ENCODE measurements at regions not wholly inside any gene's neighbourhood (a gene's known extent, or its start where the extent isn't known, plus 50 kb on each side); places are given as distances from the start of the nearest gene placed in this dataset.

DNA sequence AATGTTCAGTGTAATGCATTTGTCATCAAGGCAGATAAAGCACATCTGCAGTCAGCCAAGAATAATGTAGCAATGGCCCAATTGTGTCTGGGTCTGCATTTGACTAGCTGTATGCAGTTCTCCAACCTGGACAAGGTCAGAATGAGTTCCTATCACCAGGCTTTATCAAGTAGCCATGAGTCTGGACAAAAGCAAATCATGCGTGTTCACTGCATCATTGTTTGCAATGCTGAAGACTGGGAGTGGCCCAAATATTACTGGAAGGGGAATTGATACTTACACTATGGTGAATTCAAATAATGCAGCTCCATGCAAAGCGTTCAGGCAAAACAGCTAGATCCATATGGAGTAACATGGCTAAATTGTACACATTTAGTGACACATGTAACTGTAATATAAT is 250.9 kb downstream of the TOX3 start:
- no peak for TF ChIP-seq POLR2A (IDR thresholded peaks at IDR 0.05; ENCODE audit: low read depth, low read length)
- TF ChIP-seq, protein P1, sequence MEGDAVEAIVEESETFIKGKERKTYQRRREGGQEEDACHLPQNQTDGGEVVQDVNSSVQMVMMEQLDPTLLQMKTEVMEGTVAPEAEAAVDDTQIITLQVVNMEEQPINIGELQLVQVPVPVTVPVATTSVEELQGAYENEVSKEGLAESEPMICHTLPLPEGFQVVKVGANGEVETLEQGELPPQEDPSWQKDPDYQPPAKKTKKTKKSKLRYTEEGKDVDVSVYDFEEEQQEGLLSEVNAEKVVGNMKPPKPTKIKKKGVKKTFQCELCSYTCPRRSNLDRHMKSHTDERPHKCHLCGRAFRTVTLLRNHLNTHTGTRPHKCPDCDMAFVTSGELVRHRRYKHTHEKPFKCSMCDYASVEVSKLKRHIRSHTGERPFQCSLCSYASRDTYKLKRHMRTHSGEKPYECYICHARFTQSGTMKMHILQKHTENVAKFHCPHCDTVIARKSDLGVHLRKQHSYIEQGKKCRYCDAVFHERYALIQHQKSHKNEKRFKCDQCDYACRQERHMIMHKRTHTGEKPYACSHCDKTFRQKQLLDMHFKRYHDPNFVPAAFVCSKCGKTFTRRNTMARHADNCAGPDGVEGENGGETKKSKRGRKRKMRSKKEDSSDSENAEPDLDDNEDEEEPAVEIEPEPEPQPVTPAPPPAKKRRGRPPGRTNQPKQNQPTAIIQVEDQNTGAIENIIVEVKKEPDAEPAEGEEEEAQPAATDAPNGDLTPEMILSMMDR (IDR thresholded peaks at IDR 0.05; ENCODE audit: extremely low read depth in 1 of 2, insufficient read depth in 1 of 2, low read depth in 1 of 2, low read length in 2 of 2): no peak

Data from endothelial cell of umbilical vein (primary cell).